ENCODE measurements at regions not wholly inside any gene's neighbourhood (a gene's known extent, or its start where the extent isn't known, plus 50 kb on each side); places are given as distances from the start of the nearest gene placed in this dataset.

GRCh38 chr14:34104489-34105397, 153.9 kb upstream of the EGLN3 start:
- ChIA-PET CTCF (interaction anchor here (0.5 to 1.6 kb wide), 2 partner anchors 256 to 391 kb away, joined by 4 to 5 read pairs; no protein-coding TSS in a partner anchor), POLR2A (interaction anchor here (1.0 kb wide), 1 partner anchor 260 kb away, joined by 3 read pairs; no protein-coding TSS in a partner anchor)
- Mint-ChIP-seq H3K27me3 (ENCODE audit: low read depth) (no peaks in the 10 kb centered on the region), H3K4me1 (no peaks in the 10 kb centered on the region), H3K36me3 (no peaks in the 10 kb centered on the region), H3K9me3 (no peaks in the 10 kb centered on the region), H3K27ac (no peak overlapping the region; the same call in 1 of the 2 replicates), H3K4me3 (no peak overlapping the region)
- no peak for TF ChIP-seq ZNF532 (CRISPR knock-in tag; IDR thresholded peaks at IDR 0.05; ENCODE audit: borderline replicate concordance)
- ATAC-seq (no peak), DNase-seq (ENCODE audit: low spot score) (no peak)

GRCh38 chr14:34103176-34103575, 152.3 kb upstream of the EGLN3 start:
- no peaks in the 10 kb centered on the region for H3K9me3 Mint-ChIP-seq
- no peaks in the 10 kb centered on the region for H3K27me3 Mint-ChIP-seq (ENCODE audit: low read depth)
- DNase-seq (ENCODE audit: low spot score) (no peak), ATAC-seq (no peak)
- no peaks in the 10 kb centered on the region for H3K36me3 Mint-ChIP-seq
- no peak overlapping the region for H3K27ac Mint-ChIP-seq
- POLR2A ChIA-PET, result no interaction called here
- TF ChIP-seq FOXJ3 (CRISPR knock-in tag; IDR thresholded peaks at IDR 0.05; ENCODE audit: borderline replicate concordance), result no peak
- no peak for TF ChIP-seq ESRRA (CRISPR knock-in tag; IDR thresholded peaks at IDR 0.05; ENCODE audit: borderline replicate concordance)
- TF ChIP-seq CREM (CRISPR knock-in tag; IDR thresholded peaks at IDR 0.05), result no peak
- no peak for TF ChIP-seq SMAD3 (CRISPR knock-in tag; IDR thresholded peaks at IDR 0.05; ENCODE audit: borderline replicate concordance)
- TF ChIP-seq PRDM15 (CRISPR knock-in tag; IDR thresholded peaks at IDR 0.05), result no peak
- TF ChIP-seq ZNF416 (CRISPR knock-in tag; IDR thresholded peaks at IDR 0.05), result no peak
- H3K4me1 Mint-ChIP-seq, result peaks cover 7% of the 10 kb centered on the region
- H3K4me3 Mint-ChIP-seq, result no peak overlapping the region
- CTCF ChIA-PET, result interaction anchor here (1.4 kb wide), 1 partner anchor 254 kb away, joined by 7 read pairs; no protein-coding TSS in a partner anchor

GRCh38 chr14:34099635-34100034, 148.8 kb upstream of the EGLN3 start:
- Mint-ChIP-seq H3K4me3 (no peak overlapping the region), H3K4me1 (peaks cover 9% of the 10 kb centered on the region), H3K27me3 (ENCODE audit: low read depth) (no peaks in the 10 kb centered on the region), H3K36me3 (no peaks in the 10 kb centered on the region), H3K9me3 (no peaks in the 10 kb centered on the region), H3K27ac (no peak overlapping the region)
- ChIA-PET POLR2A (no interaction called here), CTCF (interaction anchor here (0.7 to 3.5 kb wide), 2 partner anchors 250 to 257 kb away, joined by 4 to 47 read pairs; no protein-coding TSS in a partner anchor)
- TF ChIP-seq ZNF263 (CRISPR knock-in tag; IDR thresholded peaks at IDR 0.05; ENCODE audit: low read depth), result no peak
- no peak for TF ChIP-seq ZNF219 (CRISPR knock-in tag; IDR thresholded peaks at IDR 0.05; ENCODE audit: borderline replicate concordance)
- ATAC-seq (no peak), DNase-seq (ENCODE audit: low spot score) (no peak)
